OCI-LY3 (cell line): ENCODE measurements at regions not wholly inside any gene's neighbourhood (a gene's known extent, or its start where the extent isn't known, plus 50 kb on each side); places are given as distances from the start of the nearest gene placed in this dataset.

Experiments used
- CTCF ChIP-seq: fragments of 200-600, 300-600 bp; sonication (generic); IDR thresholded peaks from 2 replicates; pipeline ENCODE4 v1.5.1; 2014; ENCODE audit warnings: antibody characterized with exemption, low read length, low read depth
- EZH2phosphoT487 ChIP-seq: fragments of 200-600 bp; shearing (Covaris generic); IDR thresholded peaks from 2 replicates; pipeline ENCODE4 v1.6.1; 2018; ENCODE audit warnings: antibody characterized with exemption, mixed run types, low read depth

- TF ChIP-seq CTCF (no peak), EZH2phosphoT487 (no peak)
These were observed 89.8 kb upstream of the MED13 start for GRCh38 chr17:62154909-62155308.
